ENCODE measurements at regions not wholly inside any gene's neighbourhood (a gene's known extent, or its start where the extent isn't known, plus 50 kb on each side); places are given as distances from the start of the nearest gene placed in this dataset.

GRCh38 chr6:85913001-85913400 is 270.3 kb upstream of the SYNCRIP start:
- TF ChIP-seq CTCF (IDR thresholded peaks at IDR 0.05): no peak
- TF ChIP-seq POLR2A (IDR thresholded peaks at IDR 0.05): no peak

All from right lobe of liver (tissue), 4 donors.